ENCODE measurements at regions not wholly inside any gene's neighbourhood (a gene's known extent, or its start where the extent isn't known, plus 50 kb on each side); places are given as distances from the start of the nearest gene placed in this dataset.

GRCh38 chr1:234936612-234937389, 191.8 kb downstream of the TOMM20 start:
- DNase-seq (ENCODE audit: low read depth), result no peak

- no peak for DNase-seq (ENCODE audit: low read depth)
Observed at GRCh38 chr1:234934611-234935033, 194.0 kb downstream of the TOMM20 start.

- DNase-seq (ENCODE audit: low read depth), result no peak
Observed at GRCh38 chr1:234933475-234933874, 195.2 kb downstream of the TOMM20 start.

- no peak for DNase-seq (ENCODE audit: low read depth)
Observed at GRCh38 chr1:234932511-234933430, 195.9 kb downstream of the TOMM20 start.

GRCh38 chr1:234932106-234932505, 196.5 kb downstream of the TOMM20 start:
- DNase-seq (ENCODE audit: low read depth), result no peak

GRCh38 chr1:234931404-234931973, 197.1 kb downstream of the TOMM20 start:
- DNase-seq (ENCODE audit: low read depth), result no peak

GRCh38 chr1:234929369-234929768, 199.3 kb downstream of the TOMM20 start:
- DNase-seq (ENCODE audit: low read depth), result no peak

GRCh38 chr1:234928642-234929041, 200.0 kb downstream of the TOMM20 start:
- DNase-seq (ENCODE audit: low read depth), result no peak

GRCh38 chr1:234927971-234928640, 200.5 kb downstream of the TOMM20 start:
- DNase-seq (ENCODE audit: low read depth), result no peak

- no peak for DNase-seq (ENCODE audit: low read depth)
Observed at GRCh38 chr1:234927312-234927970, 201.2 kb downstream of the TOMM20 start.

- no peak for DNase-seq (ENCODE audit: low read depth)
Observed at GRCh38 chr1:234926559-234927311, 201.9 kb downstream of the TOMM20 start.

GRCh38 chr1:234926264-234926558, 202.4 kb downstream of the TOMM20 start:
- no peak for DNase-seq (ENCODE audit: low read depth)

- DNase-seq (ENCODE audit: low read depth), result no peak
Observed at GRCh38 chr1:234925440-234926263, 203.0 kb downstream of the TOMM20 start.

GRCh38 chr1:234924450-234925355, 203.9 kb downstream of the TOMM20 start:
- DNase-seq (ENCODE audit: low read depth), result no peak

GRCh38 chr1:234923626-234924025, 205.0 kb downstream of the TOMM20 start:
- no peak for DNase-seq (ENCODE audit: low read depth)

GRCh38 chr1:234922987-234923386, 205.7 kb downstream of the TOMM20 start:
- DNase-seq (ENCODE audit: low read depth), result no peak

- DNase-seq (ENCODE audit: low read depth), result no peak
Observed at GRCh38 chr1:234921266-234922062, 207.2 kb downstream of the TOMM20 start.

- no peak for DNase-seq (ENCODE audit: low read depth)
Observed at GRCh38 chr1:234920843-234921140, 207.8 kb downstream of the TOMM20 start.

Data from T follicular helper cell (primary cell).